ENCODE measurements at regions not wholly inside any gene's neighbourhood (a gene's known extent, or its start where the extent isn't known, plus 50 kb on each side); places are given as distances from the start of the nearest gene placed in this dataset.

DNA sequence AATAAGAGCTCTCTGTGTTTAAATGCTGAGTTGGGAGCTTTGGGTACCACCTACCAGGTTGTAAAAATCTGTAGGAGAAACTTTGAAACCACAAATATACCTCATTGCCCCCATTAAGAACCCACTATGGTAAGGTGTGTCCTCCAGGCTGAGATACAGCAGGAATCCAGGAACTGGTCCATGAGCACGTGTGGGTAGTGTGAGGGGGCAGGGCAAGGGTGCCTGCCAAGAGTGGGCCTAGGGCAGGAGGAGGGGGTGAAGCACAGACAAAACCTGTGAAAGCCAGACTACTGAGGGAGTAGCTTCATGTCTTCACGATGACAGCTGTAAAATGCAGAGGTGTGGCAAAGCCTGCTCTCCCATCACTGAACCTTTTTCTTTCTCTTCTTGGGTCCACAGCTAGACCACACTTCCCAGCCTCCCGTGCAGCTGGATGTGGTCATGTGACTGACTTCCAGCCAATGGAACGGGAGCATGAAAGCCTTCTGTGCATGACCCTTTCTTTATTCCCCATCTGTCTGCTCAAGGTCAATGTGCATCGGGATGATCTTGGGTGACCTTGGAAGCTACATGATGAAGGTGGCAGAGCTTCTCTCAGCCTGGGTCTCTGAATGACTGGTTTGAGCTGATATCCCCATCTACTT is 51.1 kb upstream of the POMGNT2 start:
- no peak for DNase-seq (ENCODE audit: extremely low read depth, low read depth)

DNA sequence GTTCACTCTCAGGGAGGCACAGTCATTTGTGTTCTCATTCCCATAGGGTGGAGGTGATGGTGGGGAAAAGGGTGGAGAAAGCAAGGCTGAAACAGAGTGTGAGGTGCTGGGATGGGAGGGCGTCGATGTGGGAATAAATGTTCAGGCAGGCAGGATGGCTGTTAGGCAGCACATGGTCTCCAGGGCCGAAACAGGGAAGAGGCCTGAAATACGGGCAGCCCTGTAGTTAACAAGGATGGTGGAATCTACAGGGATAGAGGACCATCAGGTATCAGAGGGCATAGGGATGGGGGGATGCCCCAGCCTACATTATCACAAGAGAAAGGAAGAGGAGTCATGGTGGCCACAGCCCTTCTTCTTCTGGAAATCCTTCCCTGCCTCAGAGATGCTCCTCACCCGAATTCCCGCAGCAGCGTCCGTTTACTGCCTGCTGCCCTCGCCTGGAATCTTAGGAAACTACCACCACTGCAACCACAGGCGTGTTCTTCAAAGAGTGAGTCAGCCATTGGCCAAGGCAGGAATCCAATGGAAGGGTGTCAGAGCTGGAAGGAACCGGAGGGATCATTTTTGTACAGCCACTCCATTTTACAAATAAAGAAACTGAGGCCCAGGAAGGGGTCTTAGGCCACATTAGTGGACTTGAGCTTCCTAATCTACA is 49.7 kb upstream of the POMGNT2 start:
- peak; percentile 65 for DNase-seq (ENCODE audit: extremely low read depth, low read depth)

Data from NCI-H460 (cell line).